Renal cortical epithelial cell (primary cell): ENCODE measurements at regions not wholly inside any gene's neighbourhood (a gene's known extent, or its start where the extent isn't known, plus 50 kb on each side); places are given as distances from the start of the nearest gene placed in this dataset.

Experiments
- DNase-seq: peaks from one replicate; pipeline ENCODE4 v3.0.0-alpha.2; 2011; ENCODE audit warnings: low read depth

- DNase-seq: no peak
These were observed 350.3 kb upstream of the PCSK5 start for GRCh38 chr9:75540185-75540584.

GRCh38 chr9:75541734-75542133, 348.7 kb upstream of the PCSK5 start:
- DNase-seq: no peak

GRCh38 chr9:75544815-75545214, 345.7 kb upstream of the PCSK5 start:
- DNase-seq: no peak

DNA sequence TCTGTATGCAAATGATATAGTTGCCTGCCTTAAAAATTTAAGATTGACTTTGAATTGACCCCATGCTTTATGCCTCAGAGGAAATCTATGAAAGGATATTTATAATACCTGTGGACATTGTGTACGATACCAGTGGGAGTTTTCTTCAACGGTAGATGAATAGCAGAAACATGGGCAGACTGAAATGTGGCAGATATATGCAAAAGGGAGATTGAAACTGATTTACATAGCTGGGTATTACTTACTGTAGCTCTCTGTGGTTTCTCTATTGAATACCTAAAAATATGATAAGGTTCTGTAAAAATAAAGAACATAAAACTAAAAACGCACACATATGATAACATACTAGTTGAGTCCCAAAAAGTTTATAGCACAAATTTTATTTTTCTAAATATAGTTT, 345.2 kb upstream of the PCSK5 start:
- DNase-seq: no peak

GRCh38 chr9:75548871-75549270, 341.6 kb upstream of the PCSK5 start:
- no peak for DNase-seq

- no peak for DNase-seq
These were observed 338.6 kb upstream of the PCSK5 start for GRCh38 chr9:75551861-75552260.

GRCh38 chr9:75552941-75553340, 337.5 kb upstream of the PCSK5 start:
- no peak for DNase-seq

GRCh38 chr9:75566813-75567212, 323.7 kb upstream of the PCSK5 start:
- peak; percentile 3 for DNase-seq

- DNase-seq: no peak
These were observed 319.9 kb upstream of the PCSK5 start for GRCh38 chr9:75570538-75570937.

DNA sequence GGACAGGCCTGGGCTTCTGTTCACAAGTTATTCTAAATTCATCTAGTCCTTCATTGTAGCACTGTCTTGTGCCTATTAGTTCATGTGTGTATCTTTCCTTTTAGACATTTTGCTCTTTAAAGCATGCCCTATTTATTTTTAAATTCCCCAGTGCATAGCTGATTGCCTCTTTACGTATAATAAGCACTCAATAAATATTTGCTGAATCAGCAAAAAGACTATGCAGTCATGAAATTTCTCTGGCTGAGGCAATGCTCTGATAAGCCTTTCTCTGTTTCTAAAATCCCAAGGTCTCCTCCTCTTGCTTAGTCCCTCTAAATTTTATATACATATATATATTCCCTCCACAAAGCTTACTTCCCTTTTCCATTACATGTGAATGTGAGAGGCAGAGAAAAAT, 315.9 kb upstream of the PCSK5 start:
- DNase-seq: no peak

- DNase-seq: no peak
These were observed 307.6 kb upstream of the PCSK5 start for GRCh38 chr9:75582870-75583269.

DNA sequence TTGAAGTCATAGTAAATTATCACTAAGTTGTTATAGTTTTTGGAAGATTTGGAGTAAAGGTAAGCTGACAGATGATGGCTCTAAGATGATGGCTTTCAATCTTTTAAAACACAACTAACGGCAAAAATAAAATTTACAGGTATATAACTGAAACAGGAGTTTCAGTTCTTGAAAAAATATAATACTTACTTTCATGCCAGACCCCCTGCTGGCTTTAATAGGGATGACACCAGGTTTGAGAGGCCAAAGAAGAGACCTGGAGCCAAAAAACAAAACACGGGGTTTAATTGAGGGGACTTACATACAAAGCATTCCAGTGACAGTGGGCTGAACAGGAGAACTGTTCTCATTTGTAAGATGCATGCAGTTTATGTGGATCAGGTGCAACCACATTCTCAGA, 301.7 kb upstream of the PCSK5 start:
- no peak for DNase-seq

DNA sequence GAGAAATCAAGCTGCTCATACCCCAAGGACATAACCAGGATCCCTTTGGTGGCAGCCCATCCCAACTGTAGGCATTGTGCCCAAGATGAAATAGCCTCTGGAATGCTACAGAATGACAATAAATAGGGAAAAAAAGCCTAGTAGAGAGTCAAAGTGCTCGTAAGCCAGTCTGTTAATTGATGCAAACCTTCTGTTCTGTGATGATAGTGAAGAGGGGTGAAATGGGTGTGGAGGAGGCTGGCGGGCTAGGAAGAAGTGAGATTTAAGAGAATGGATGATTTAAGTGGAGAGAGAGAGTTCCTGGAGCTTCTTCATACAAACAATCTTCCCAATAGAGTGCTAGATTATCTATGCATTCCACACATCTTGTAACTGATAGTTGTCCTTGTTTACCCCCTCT, 301.0 kb upstream of the PCSK5 start:
- no peak for DNase-seq

- no peak for DNase-seq
These were observed 298.5 kb upstream of the PCSK5 start for GRCh38 chr9:75591972-75592371.

- no peak for DNase-seq
These were observed 297.9 kb upstream of the PCSK5 start for GRCh38 chr9:75592586-75592985.

DNA sequence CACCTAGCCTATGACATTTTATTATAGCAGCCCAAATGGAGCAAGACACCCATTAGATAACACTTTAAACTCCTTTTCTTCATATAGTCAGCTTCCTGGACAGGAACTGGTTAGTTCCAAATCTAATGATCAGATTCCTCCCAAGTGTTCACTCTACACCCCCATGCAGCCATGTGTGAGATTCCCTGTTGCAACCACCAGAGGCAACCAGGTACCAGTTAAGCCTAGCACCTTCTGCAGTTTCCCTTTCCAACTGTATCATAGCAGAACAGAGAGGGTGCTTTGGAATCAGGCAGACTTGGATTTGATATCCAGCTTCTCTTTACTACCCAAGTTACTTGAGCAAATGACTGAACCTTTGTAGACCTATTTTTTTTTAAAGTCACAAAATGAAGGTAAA, 296.6 kb upstream of the PCSK5 start:
- no peak for DNase-seq

- no peak for DNase-seq
These were observed 291.3 kb upstream of the PCSK5 start for GRCh38 chr9:75599126-75599525.

- peak; percentile 9 for DNase-seq
These were observed 289.2 kb upstream of the PCSK5 start for GRCh38 chr9:75601280-75601679.

DNA sequence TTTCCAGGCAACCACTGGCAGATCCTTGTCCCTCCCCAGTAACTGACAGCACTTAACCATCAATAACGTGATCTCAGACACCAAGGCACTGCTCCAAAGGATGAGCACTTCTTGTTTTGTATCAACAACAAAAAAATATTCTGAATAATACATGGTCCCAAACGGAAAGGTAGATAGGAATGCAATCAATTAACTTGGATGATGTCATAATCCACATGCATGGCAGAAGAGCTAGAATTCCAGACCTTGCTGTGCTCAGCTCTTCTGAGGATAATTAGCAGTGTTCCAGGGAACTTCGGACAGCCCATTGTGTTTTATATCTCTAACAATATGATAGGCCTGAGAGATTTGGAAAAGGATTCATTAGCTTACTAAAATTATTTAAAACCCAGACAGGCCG, 288.4 kb upstream of the PCSK5 start:
- DNase-seq: no peak

- no peak for DNase-seq
These were observed 285.8 kb upstream of the PCSK5 start for GRCh38 chr9:75604661-75605060.

DNA sequence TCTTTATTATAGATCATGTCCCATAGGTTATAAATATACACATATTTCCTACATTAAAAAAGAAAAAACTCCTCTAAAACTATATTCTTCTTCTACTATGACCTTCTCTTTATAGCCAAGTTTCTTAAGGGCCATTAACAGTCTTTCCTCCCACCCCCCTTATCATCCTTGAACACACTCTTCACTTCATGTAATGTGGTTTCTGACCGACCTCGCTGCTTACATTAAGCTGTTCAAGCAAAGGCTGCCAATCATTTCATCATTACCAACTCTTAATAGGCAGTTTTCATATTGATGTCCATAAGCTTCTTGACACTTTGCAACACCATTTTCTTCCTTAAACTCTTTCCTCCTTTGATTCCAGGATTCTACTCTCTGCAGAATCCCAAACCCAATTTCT, 283.0 kb upstream of the PCSK5 start:
- DNase-seq: no peak

- DNase-seq: no peak
These were observed 281.1 kb upstream of the PCSK5 start for GRCh38 chr9:75609401-75609800.

DNA sequence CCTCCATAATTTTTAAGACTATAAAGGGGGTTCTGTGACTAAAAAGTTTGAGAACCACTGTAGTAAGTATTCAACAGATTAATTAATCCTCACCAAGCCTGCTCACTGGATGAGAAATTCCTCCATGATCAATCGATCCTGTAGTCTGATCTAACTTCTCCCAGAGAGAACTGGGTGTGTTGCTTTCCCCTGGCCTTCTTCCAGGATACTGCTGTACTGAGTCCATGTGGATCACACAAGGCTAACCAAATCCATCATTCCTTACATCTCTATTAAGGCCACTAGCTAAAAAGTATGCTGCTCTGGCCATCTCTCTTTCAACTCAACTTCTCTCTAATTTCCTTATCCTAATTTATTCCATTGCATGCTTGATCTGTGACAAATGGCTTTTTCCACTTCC, 280.2 kb upstream of the PCSK5 start:
- no peak for DNase-seq

DNA sequence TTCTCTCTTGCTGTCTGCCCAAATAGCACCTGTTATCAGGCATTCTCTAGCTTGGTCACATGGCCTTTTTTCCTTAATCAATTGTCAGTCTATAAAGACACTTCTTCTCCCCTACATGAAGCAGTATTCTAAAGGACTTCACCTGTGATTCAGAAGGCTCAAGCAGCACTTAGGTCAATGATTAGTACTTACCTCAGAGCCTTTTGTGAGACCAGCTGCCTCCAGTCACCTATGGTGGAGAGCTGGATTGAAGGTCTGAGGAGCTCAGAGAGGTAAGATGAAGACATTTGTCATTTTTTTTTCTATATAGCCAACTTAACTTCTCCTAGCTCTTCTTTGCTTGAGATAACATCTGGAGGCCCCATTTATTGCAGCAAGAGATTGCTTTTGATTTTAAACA, 278.3 kb upstream of the PCSK5 start:
- no peak for DNase-seq

- DNase-seq: no peak
These were observed 277.7 kb upstream of the PCSK5 start for GRCh38 chr9:75612754-75613153.
